KBM-7 (cell line): ENCODE measurements at regions not wholly inside any gene's neighbourhood (a gene's known extent, or its start where the extent isn't known, plus 50 kb on each side); places are given as distances from the start of the nearest gene placed in this dataset.

Experiments used
- DNase-seq: peaks from one replicate; pipeline ENCODE4 v3.0.0-alpha.2; 2015
- in situ Hi-C: fragments of 300-500 bp; cut with MboI; formaldehyde crosslinking; loops from 2 replicates; pipeline ENCODE4 v1.14.3; 2020; ENCODE audit warnings: low sequenced_read_pairs, low pct_unique_long_range_greater_than_20kb, mixed read lengths

DNA sequence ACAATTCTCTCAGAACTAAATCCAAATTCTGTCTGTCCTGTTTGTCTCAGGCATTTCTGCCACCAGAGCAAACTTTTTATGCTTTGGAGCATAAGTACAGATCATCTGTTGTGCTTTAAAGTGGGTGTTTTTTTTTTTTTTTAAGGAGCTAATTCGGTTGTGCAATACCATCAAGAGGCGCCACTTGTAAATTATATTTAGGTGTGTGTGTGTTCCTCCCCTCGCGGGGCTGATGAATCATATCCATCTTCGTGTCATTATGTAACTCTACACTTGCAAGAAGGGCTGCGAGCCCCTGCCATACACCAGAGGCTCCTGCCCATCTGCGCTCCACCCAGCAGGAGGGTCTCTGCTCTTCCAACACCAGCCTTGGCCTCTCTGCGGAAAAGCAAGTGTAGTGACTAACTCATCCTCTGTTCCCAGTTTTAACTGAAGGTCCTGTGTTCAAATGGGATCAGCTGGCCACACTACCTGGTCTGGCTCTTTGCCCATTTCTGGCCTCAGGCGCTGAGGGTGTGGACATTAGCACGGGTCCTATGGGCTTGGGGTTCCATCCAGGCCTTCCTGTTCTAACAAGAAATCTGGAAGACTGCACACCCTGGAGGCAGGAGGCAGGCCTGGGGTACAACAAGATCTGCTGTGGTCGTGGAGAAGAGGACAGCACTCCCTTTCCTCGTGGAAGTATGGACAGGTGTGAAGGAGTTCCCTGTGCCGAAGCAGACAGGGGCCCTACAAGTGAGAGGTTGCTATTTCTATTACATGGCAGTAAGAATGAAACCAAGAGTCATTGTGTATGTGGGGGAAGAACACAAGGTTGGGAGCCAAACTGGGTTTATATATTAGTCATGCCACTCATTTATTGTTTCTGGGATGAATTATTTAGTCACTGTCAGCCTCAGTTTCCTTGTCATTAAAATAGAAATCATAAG lies 96.1 kb upstream of the MBNL2 start:
- in situ Hi-C loops = no loop called here
- DNase-seq = no peak

DNA sequence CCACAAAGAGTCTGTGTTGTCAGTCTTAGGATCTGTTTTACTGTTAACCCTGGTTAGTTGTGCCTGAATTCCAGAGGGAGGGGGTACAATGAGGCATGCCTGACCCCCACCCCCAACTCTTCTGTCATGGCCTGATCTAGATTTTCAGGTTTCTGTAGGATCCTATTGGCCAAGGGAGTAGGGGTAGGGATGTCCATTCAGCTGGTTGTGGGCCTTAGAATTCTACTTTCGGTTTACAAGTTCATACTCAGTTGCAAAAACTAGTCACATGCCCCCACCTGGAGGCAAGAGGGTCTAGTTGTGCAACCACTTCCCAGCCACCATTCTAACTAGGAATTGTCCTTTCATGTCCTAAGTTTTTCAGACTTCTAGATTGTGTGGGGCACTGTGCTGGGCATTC lies 94.3 kb upstream of the MBNL2 start:
- no peak for DNase-seq
- in situ Hi-C loops = no loop called here

DNA sequence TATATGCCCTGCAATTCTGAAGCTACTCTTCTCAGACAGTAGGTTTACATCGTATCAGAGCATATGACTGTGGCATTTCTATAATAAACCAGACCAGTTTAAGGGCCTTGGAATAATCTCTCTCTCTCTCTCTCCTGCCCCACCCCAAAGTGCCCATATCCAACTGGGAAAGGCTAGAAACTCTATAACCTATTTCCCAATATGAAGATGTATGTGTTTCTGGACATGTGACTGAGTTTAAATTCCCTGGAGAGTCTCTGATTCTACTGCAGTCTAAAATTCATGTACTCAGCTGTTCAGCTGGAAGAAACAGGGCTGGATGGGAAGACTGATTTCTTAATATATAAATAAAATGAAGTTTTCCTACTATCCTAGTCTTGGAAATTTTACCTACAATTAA lies 91.9 kb upstream of the MBNL2 start:
- no peak for DNase-seq
- in situ Hi-C loops = no loop called here

DNA sequence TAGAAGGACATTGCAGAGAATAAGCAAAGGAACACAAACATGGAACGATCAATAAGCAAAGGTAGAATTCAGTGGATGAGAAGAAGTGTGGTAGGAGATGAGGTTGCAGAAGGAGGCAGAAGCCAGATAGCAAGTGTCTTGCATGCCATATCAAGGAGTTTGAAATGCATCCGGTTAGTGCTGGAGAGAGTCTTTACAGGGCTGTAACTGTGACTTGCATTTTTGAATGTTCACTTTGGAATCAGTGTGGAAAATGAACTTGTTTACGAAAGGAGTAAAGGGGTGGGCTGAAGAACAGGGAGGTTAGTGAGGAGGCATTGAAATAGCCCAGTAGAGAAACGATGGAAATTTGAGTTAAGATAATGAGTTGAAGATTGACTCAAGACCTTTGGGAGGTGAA lies 90.7 kb upstream of the MBNL2 start:
- in situ Hi-C loops = no loop called here
- no peak for DNase-seq

DNA sequence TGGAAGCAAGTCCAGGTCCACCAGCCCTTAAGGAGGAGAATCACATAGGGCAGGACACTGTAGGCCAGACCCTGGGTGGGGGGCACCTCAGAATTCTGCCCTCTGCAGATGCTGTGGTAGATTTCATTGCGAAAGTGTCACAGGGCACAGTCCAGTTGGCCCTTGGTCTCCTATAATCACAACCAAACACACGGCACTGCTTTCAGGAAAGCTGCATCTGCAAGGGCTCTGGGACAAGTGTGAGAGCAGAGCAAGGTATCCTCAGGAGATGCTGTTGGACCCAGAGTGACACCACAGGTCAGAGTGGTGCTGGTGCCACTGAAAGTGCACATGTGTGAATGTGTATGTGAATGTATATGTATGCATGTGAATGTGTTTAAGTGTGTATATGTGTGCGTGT lies 88.6 kb upstream of the MBNL2 start:
- DNase-seq = no peak
- in situ Hi-C loops = no loop called here

DNA sequence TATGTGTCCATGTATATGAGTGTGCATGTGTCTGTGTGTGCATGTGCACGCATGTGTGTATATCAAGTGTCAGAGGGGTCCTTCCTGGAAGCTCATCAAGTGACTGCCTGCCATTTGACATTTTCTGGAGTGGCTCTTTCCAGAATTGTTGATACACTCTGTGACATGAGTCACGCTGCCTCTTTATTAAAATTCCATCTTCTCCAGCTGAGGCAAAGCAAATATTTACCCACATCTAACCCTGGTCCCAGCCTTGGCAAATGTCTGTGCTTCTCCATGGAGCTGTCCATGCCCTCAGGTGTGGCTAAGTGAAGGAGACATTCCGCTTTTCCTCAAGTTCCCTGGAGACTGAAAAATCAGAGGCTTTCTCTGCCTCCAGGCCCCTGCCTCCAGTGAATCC lies 88.2 kb upstream of the MBNL2 start:
- in situ Hi-C loops = no loop called here
- DNase-seq = no peak

DNA sequence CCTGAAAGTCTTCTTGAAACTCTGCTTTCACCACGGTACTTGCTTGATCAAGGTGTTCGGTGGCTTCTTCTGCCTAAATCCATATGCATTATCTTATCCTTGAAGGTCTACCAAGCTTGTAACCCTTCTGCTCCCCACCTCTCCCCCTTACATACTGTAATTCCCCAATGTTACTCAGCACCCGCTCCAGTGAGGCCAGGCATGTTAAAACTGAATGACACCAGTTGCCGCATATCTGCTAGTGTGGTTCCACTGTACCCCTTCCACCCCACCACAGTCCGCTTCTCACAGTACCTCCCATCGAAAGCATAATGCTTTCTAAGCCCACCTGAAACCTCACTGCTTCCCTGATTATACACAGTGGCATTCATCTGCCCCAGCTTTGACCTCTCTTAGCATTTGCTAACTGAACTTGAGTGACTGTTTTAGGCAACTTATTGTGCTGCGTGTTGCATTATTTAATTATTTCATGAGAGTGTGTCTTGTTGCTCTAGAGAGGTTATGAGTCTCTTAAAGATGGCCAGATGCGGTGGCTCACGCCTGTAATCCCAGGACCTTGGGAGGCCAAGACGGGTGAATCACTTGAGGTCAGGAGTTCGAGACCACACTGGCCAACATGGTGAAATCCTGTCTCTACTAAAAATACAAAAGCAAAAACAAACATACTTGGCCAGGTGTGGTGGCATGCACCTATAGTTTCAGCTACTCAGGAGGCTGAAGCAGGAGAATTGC lies 87.6 kb upstream of the MBNL2 start:
- in situ Hi-C loops = no loop called here
- DNase-seq = no peak

DNA sequence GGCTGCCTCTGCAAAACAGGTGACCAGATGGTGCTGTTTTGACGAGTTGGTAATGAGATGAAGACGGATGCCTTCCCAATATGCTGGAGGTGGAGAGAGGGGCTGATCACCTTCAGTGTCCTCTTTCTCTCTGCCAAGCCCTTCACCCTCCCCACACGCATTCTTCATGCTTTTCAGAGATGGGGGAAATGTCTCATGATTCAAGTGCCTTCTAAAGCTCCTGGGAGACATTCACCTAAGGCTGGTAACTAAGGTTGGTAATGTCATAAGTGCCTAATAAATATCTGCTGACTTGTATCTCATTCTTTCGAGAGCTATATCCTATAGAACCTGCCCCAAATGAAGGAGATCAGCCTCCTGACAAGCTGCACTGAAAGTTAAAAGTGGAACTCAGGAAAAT lies 86.2 kb upstream of the MBNL2 start:
- in situ Hi-C loops = no loop called here

DNA sequence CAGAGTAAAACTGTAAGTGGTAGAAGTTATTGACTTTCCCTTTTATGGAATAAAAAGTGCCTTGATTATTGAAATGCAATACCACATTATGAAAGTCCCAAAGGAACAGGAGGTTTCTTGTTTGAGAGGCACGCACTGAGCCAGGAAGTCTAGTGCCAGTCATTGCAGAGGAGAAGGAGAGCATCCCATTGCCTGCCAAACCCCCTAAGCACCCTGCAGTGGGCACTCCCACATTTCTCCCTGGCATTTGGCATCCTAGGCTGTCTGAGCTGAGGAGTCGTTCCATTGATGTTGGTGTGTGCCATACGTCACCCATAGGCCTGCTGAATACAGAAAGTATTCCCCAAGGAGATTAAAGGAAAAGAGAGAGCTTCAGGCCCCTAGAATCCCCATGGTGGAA lies 85.7 kb upstream of the MBNL2 start:
- in situ Hi-C loops = no loop called here

More for the DNA sequence above, 86.2 kb upstream of the MBNL2 start:
- no peak for DNase-seq

DNA sequence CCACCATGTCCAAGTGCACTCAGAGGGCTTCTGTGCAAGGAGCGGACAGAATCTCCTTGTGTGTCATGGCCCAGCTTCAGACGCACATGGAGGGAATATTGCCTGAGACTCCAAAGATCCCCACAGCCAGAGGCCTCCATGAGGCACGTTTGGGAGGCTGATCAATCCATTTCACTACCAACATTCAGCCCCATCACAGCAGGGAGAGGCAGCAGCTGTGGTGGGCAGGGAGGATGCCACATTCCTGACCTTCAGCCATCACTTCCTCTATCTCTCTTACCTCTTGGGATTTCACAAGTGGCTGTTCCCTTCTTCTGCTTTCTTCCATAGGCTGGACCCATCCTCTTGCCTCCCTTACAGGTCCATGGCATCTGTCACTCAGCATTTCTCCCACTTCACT lies 82.4 kb upstream of the MBNL2 start:
- in situ Hi-C loops = no loop called here
- no peak for DNase-seq

More for the DNA sequence above, 85.7 kb upstream of the MBNL2 start:
- no peak for DNase-seq

DNA sequence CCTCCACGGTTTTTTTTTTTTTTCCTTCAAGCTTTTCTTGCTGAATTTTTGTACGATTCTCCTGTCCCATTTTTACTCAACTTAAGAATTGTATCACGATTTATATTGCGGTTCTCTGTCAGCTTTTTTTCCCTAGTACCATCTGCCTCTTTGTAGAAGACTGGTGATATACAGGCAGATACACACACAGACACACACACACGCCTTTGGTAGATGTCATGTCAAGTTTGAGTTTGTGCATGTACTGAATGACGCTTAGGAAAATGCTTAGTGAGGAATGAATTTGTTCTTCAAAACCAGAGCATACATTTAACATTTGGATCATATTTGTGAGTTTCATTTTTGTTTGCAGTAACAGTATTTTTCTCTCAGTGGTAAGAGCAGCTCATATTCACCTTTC lies 82.0 kb upstream of the MBNL2 start:
- in situ Hi-C loops = no loop called here

DNA sequence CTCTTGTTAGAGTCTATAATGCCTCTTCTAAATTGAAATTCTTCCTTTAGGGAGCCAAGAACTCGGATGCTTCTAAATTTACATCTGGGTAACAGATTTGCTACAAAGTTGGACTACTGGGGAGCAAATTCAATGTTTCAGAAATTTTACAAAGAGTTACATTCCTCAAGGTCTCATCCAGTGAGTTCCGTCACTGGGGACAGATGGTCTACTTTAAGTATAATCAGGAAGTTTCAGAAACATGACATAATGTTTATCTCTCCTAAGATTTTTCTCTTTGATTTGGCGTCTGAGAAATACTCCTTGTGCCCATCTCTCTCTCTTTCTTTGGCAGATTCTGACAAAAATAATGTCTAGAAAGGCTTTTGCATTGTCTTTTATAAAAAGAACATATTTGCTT lies 81.5 kb upstream of the MBNL2 start:
- DNase-seq = no peak
- in situ Hi-C loops = no loop called here

More for the DNA sequence above, 82.0 kb upstream of the MBNL2 start:
- no peak for DNase-seq

DNA sequence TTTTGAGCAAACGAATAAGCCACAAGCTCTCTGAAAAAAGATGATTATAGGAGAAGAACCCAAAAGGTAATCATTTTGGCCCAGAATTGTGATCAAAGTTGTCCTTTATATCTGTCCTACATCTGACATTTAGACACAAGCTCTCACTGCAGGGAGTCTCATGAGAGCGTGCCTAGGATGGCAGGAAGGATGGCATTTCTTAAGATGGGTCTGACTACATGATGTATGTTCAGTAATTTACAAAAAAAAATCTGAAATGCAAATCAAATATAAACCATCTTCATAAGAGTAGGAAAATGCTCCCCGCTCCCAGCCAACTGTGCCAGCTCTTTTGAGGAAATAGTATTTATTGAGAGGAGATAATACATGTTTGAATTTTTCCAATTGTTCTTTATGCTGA lies 81.0 kb upstream of the MBNL2 start:
- no peak for DNase-seq
- in situ Hi-C loops = no loop called here

DNA sequence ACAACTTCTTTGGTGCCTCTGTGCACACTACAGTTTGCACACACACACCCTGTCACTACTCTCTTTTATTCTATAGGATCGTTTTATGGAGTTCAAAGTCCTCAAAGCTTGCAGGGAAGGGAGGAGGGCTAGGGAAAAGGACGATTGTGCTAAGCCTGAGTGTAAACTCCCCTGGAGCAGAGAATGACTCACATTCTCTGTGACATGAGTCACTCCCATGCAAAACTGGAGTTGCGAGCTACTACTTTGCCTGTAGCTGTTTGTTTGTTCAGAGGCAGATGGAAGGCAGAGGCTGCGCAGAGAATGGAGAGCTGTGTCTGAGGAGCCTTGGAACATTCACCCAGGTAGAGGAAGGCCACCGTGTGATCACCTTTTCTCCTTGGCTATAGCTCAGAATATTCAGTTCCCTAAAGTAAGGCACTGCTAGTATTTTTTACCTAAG lies 80.5 kb upstream of the MBNL2 start:
- in situ Hi-C loops = no loop called here

DNA sequence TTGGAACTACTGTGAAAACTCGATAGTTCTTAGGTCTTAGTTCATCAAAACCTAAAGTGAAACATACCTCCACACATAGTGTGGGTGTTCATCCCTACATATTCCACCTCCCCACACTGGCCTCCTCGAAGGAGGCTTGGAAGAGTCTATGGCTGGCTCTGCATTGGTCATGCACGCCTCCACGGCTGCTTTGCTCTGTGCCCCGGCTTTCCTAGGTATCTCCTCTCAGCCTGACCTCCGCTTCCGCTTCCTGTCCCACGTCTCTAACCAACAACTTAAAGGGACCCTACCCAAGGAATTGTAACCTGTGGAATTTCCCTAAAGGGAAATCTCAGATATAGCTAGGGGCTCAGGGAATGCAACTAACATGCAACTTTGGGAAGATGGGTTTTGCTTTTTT lies 79.7 kb upstream of the MBNL2 start:
- no peak for DNase-seq
- in situ Hi-C loops = no loop called here

More for the DNA sequence above, 80.5 kb upstream of the MBNL2 start:
- no peak for DNase-seq

DNA sequence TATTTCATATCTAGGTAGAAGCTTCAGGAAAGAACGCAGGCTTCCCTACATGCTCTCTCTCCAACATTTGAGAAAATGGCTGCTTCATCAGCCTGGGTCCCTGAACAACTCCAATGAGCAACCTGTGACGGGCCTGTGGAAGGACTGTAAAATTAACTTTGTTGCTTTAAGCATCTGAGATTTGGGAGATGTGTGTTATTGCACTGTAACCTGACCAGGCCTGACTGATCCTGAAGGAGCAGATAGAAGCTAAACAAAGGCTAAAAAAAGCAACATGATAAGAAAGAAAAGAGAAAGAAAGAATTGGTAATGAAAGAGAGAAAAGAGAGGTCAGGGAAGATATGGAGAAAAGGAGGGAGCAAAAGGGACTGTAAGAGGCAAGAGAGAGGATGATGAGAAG lies 77.1 kb upstream of the MBNL2 start:
- DNase-seq = no peak
- in situ Hi-C loops = no loop called here

DNA sequence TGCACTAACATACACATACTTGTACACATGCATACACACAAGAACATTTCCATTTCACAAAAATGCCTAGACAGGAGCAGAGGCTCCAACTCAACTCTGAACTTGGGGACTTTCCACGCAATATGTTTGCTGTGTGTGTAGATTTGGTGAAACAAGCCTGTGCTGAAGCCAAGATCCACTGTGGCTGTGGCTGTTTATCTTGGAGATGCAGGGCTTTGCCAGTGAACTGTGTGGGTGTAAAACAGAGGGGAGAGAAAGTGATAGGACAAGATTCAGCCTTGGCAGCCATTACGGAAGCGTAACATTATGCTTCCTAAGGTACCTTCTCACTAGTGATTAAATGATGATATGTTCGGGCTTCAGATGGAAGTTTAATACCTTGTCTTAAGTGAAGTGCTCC lies 73.2 kb upstream of the MBNL2 start:
- DNase-seq = no peak
- in situ Hi-C loops = no loop called here

DNA sequence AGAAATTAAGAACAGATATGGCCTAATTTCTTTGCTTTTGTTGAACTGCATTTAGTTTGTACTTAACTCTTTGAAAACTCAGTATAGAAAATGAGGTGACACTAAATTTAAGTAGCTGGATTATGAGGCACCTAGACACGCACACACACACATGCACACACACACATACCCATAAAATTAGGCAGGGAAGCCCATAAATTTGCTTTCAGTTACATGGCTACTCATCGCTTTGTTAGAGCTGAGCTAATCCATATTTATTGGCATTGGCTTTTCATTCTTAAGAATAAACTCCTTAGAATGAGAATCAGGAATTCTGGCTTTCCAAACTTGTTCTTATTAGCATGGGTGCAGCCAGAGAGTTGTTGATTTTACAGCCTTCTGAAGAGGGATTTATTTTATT lies 61.7 kb upstream of the MBNL2 start:
- in situ Hi-C loops = no loop called here

DNA sequence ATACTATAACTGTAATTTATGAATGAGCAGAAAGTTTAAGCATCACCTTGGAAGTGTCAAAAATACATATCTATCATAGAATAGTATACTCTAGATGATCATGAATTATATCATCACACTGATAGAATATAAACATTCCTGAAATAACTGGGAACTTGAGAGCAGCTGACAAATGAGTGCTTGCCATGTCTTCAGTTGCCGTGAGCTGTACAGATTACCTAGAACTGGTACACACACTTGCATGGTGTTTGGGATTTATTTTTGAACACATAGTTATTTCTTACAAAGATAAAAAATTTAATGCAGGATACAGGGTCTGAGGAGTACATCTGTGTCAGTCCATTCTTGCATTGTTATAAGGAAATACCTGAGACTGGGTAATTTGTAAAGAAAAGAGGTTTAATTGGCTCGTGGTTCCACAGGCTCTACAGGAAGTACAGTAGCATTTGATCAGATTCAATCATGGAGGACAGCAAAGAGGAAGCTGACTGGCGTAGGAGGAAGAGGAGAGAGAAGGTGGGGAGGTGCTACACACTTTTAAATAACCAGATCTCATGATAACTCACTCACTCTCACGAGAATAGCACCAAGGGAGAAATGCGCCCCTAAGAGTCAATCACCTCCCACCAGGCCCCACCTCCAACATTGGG lies 60.4 kb upstream of the MBNL2 start:
- no peak for DNase-seq
- in situ Hi-C loops = no loop called here

More for the DNA sequence above, 61.7 kb upstream of the MBNL2 start:
- DNase-seq = no peak
